ENCODE measurements at regions not wholly inside any gene's neighbourhood (a gene's known extent, or its start where the extent isn't known, plus 50 kb on each side); places are given as distances from the start of the nearest gene placed in this dataset.
"Not testable (repeated sequence)": the region's sequence is repeated elsewhere in the genome, so short reads cannot be mapped to it uniquely, and the experiment has no call there.

DNA sequence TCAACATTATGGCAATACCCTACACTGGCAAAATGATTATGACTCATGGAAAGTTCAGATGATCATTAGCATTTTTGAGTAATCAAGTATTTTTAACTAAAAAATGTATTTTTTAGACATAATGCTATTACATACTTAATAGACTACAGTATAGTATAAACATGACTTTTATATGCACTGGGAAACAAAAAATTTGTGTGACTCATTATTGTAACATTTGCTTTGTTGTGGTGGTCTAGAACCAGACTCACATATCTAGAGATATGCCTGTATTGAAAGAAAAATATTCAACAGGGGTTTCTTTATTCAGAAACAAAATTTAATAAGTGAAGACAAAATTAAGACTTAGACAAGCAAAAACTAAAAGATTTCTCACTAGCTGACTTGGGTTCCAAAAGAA lies 385.3 kb upstream of the RIOK2 start:
- no peak for FAIRE-seq
- DNase-seq (ENCODE audit: insufficient read length) = no peak

DNA sequence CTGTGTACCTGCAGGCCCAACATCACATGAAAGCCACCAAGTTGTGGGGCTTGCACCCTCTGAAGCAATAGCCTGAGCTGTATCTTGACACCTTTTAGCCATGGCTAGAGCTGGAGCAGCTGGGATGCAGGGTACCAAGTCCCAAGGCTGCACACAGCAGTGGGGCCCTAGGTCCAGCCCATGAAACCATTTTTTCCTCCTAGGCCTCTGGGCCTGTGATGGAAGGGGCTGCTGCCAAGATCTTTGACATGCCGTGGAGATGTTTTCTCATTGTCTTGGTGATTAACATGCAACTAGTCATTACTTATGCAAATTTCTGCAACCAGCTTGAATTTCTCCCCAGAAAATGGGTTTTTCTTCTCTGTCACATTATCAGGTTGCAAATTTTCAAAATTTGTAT lies 387.2 kb upstream of the RIOK2 start:
- FAIRE-seq = no peak
- no peak for DNase-seq (ENCODE audit: insufficient read length)
- TF ChIP-seq TAF1 (IDR thresholded peaks at IDR 0.05; ENCODE audit: borderline replicate concordance, low read depth, low read length) (no peak), POLR2A (IDR thresholded peaks at IDR 0.05; ENCODE audit: low read depth, low read length) (no peak), POLR2AphosphoS5 (IDR thresholded peaks at IDR 0.05; ENCODE audit: low read depth, low read length) (no peak)

More for the DNA sequence above, 385.3 kb upstream of the RIOK2 start:
- TF ChIP-seq POLR2A (IDR thresholded peaks at IDR 0.05; ENCODE audit: low read depth, low read length) = no peak
- TF ChIP-seq POLR2AphosphoS5 (IDR thresholded peaks at IDR 0.05; ENCODE audit: low read depth, low read length) = no peak
- no peak for TF ChIP-seq TAF1 (IDR thresholded peaks at IDR 0.05; ENCODE audit: borderline replicate concordance, low read depth, low read length)

DNA sequence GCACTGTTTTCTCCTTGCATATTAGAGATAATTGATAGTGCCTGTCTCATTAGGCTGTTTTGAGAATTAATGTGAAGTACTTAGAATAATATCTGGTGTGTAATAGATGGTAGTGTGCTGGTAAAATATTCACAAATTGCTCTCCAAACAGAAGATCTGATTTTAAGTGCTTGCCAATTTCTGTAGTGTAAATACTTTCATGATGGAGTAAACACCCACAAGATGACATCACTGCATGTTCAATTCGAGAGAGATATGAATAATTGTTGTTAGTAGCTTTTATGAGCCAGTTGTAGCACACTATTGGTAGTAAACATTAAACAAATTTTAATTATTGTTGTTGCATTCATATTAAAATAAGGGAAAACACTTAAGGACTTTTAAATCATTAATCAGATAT lies 392.3 kb upstream of the RIOK2 start:
- DNase-seq (ENCODE audit: insufficient read length) (no peak), FAIRE-seq (no peak)
- no peak for TF ChIP-seq POLR2AphosphoS5 (IDR thresholded peaks at IDR 0.05; ENCODE audit: low read depth, low read length)
- no peak for TF ChIP-seq TAF1 (IDR thresholded peaks at IDR 0.05; ENCODE audit: borderline replicate concordance, low read depth, low read length)
- no peak for TF ChIP-seq POLR2A (IDR thresholded peaks at IDR 0.05; ENCODE audit: low read depth, low read length)

DNA sequence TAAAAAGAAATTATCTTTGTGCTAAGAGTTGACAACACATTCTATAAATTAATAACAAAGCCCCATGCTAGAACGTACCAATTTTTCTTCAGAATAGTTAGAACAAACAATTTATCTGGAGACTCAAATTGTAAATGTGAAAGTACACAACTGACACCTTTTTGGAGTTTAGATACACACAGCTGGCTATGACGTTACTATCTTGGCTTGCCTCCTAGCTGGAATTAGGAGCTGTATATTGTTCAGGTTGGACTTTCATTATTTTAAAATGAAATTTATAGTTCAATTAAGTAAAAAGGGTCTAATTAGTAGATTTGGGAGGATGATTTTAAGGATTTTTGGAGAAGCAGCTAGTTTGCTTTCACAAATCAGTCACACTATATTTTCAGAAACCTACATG lies 393.9 kb upstream of the RIOK2 start:
- no peak for TF ChIP-seq TAF1 (IDR thresholded peaks at IDR 0.05; ENCODE audit: borderline replicate concordance, low read depth, low read length)
- TF ChIP-seq POLR2A (IDR thresholded peaks at IDR 0.05; ENCODE audit: low read depth, low read length) = no peak
- TF ChIP-seq POLR2AphosphoS5 (IDR thresholded peaks at IDR 0.05; ENCODE audit: low read depth, low read length) = no peak
- DNase-seq (ENCODE audit: insufficient read length) (no peak), FAIRE-seq (no peak)

DNA sequence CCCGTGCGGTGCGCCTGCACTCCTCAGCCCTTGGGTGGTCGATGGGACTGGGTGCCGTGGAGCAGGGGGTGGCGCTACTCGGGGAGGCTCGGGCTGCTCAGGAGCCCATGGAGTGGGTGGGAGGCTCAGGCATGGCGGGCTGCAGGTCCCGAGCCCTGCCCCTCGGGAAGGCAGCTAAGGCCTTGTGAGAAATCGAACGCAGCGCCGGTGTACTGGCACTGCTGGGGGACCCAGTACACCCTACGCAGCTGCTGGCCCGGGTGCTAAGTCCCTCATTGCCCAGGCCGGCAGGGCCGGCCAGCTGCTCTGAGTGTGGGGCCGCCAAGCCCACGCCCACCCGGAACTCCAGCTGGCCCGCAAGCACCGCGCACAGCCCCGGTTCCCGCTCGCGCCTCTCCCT lies 396.9 kb upstream of the RIOK2 start:
- DNase-seq (ENCODE audit: insufficient read length); FAIRE-seq: not testable (repeated sequence)

DNA sequence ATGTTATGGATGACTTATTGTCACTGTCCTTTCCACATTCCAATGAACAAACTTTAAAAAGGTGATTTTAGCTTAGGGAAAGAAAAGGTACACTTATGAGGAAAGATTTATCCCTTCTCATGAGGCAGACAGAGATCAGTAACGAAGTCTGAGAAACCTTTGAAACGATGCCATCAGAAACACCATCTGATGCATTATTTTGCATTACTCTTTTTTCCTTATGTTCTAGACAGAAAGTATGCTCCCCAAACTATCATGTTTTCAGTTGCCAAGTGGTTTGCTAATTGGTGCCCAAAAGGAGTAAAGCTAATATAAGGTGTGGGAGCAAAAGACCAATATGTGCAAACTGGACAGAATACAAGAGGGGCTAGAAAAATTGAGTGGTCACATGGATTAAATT lies 397.7 kb upstream of the RIOK2 start:
- DNase-seq (ENCODE audit: insufficient read length) (no peak), FAIRE-seq (no peak)
- TF ChIP-seq TAF1 (IDR thresholded peaks at IDR 0.05; ENCODE audit: borderline replicate concordance, low read depth, low read length) (no peak), POLR2AphosphoS5 (IDR thresholded peaks at IDR 0.05; ENCODE audit: low read depth, low read length) (no peak), POLR2A (IDR thresholded peaks at IDR 0.05; ENCODE audit: low read depth, low read length) (no peak)

DNA sequence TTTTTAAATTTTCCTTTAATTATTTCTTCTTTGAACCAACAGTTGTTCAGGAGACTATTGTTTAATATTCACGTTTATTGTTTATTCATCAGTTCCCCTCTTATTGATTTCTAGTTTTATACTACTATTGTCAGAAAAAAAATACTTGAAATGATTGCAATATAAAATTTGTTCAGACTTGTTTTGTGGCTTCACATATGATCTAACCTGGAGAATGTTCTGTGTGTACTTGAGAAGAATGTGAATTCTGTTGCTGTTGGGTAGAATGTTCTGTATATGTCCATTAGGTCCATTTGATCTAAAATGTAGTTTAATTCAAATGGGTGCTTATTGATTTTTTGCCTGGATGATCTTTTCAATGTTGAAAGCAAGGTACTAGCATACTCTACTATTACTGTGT lies 408.7 kb upstream of the RIOK2 start:
- TF ChIP-seq TAF1 (IDR thresholded peaks at IDR 0.05; ENCODE audit: borderline replicate concordance, low read depth, low read length) = no peak
- no peak for TF ChIP-seq POLR2A (IDR thresholded peaks at IDR 0.05; ENCODE audit: low read depth, low read length)
- no peak for TF ChIP-seq POLR2AphosphoS5 (IDR thresholded peaks at IDR 0.05; ENCODE audit: low read depth, low read length)
- FAIRE-seq (no peak), DNase-seq (ENCODE audit: insufficient read length) (no peak)

DNA sequence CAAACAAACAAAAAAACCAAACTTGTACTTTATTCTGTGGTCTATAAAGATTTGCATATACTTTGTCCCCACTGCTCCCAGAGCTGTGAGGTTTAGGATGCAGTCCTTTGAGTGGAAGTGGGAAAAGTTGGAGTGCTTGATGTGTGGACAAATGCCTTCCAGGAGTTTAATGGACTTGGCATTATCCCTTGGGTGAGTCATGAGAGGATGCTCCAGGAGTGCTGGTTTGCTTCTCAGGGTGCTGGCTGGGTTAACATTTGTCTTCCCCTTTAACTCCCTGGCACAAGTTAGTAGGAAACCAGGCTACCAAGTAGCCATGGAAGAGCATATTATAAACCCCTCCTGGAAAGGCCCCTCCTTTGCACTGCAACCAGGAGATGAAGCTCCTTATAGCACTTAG lies 417.4 kb upstream of the RIOK2 start:
- DNase-seq (ENCODE audit: insufficient read length) (no peak), FAIRE-seq (no peak)
- no peak for TF ChIP-seq TAF1 (IDR thresholded peaks at IDR 0.05; ENCODE audit: borderline replicate concordance, low read depth, low read length)
- TF ChIP-seq POLR2AphosphoS5 (IDR thresholded peaks at IDR 0.05; ENCODE audit: low read depth, low read length) = no peak

DNA sequence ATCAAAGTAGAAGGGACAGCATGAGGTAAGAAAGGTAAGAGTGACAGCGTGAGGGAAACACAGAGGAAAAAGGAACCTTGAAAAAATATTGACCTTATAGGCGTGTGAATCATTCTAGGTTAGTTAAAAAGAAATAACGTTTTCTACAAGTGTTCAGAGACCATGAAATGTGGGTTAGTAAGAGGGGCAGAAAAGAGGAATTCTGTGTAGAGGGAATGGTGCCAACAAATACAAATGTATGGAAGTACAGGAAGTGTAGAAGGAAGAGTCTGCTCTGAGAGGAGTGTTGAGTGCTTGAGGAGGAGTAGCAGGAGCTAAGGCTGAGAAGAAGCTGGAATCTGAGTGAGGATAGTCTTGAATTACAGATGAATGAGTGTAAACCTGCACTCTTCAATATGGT lies 418.6 kb upstream of the RIOK2 start:
- TF ChIP-seq TAF1 (IDR thresholded peaks at IDR 0.05; ENCODE audit: borderline replicate concordance, low read depth, low read length) (no peak), POLR2AphosphoS5 (IDR thresholded peaks at IDR 0.05; ENCODE audit: low read depth, low read length) (no peak), POLR2A (IDR thresholded peaks at IDR 0.05; ENCODE audit: low read depth, low read length) (no peak)
- FAIRE-seq (no peak), DNase-seq (ENCODE audit: insufficient read length) (no peak)

DNA sequence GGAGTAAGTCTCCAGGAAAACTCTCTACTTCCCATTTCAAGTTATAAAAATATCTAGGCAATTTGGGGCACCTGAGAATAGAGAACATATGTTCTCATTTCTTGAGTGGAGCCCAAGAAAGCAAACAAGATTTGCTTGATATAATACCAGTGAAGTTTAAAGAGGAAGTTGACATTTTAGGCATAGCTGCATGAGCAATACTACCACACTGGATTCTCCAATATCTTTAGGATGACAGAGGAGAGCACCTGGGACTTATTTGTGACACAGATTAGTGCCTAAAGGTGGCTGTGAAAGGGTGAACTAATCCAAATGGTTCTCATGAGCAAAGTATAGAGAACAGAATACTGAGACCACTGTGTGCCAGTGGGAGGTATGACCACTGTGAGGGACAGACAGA lies 423.5 kb upstream of the RIOK2 start:
- FAIRE-seq (no peak), DNase-seq (ENCODE audit: insufficient read length) (no peak)
- no peak for TF ChIP-seq POLR2A (IDR thresholded peaks at IDR 0.05; ENCODE audit: low read depth, low read length)
- TF ChIP-seq TAF1 (IDR thresholded peaks at IDR 0.05; ENCODE audit: borderline replicate concordance, low read depth, low read length) = no peak
- TF ChIP-seq POLR2AphosphoS5 (IDR thresholded peaks at IDR 0.05; ENCODE audit: low read depth, low read length) = no peak

DNA sequence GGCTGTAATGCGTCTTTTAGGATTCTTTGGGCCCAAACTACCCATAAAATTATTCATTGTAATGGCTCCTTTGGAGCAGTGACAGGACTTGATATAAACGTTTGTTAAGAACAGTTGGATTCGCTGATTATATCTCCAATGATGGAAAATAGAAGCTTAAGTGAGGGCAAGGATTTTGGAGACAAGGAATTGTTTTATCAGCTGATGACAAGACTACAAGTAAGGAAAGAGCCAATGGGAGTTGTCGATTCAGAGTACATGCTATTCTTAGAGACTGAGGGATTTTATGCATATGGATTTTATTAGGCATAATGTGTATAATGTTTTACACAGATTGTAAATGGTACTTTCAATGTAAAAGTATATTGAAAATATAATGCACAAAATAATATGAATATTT lies 425.5 kb upstream of the RIOK2 start:
- no peak for FAIRE-seq
- no peak for TF ChIP-seq TAF1 (IDR thresholded peaks at IDR 0.05; ENCODE audit: borderline replicate concordance, low read depth, low read length)
- no peak for TF ChIP-seq POLR2AphosphoS5 (IDR thresholded peaks at IDR 0.05; ENCODE audit: low read depth, low read length)
- TF ChIP-seq POLR2A (IDR thresholded peaks at IDR 0.05; ENCODE audit: low read depth, low read length) = no peak

DNA sequence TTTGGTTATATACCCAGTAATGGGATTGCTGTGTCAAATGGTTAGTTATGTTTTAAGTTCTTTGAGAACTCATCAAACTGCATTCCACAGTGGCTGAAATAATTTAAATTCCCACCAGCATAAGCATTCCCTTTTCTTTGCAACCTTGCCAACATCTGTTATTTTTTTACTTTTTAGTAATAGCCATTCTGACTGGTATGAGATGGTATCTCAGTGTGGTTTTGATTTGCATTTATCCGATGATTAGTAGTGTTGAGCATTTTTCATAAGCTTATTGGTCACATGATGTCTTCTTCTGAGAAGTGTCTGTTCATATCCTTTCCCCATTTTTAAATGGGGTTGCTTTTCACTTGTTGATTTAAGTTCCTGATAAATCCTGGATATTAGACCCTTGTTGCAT lies 435.7 kb upstream of the RIOK2 start:
- TF ChIP-seq POLR2AphosphoS5 (IDR thresholded peaks at IDR 0.05; ENCODE audit: low read depth, low read length) (no peak), POLR2A (IDR thresholded peaks at IDR 0.05; ENCODE audit: low read depth, low read length) (no peak), TAF1 (IDR thresholded peaks at IDR 0.05; ENCODE audit: borderline replicate concordance, low read depth, low read length) (no peak)
- FAIRE-seq (no peak), DNase-seq (ENCODE audit: insufficient read length) (no peak)

More for the DNA sequence above, 425.5 kb upstream of the RIOK2 start:
- no peak for DNase-seq (ENCODE audit: insufficient read length)

DNA sequence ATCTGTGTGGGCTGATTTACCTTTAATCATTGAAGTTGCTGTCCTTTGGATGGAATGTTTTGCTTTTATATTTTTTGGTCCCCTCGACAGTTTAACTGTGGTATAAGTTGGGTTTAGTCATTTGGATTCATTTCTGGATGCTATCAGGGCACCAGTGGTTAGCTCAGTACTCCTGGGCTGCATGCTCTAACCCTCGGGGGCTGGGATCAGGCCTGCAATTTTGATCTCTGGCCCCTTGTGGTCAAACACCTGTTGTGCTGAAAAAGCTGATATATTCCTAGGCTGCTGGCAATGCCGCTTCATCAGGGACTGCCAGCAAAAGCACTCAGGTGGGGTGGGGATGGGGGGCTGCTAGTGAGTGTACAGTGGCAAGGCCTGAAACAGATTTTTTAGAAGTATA lies 440.4 kb upstream of the RIOK2 start:
- DNase-seq (ENCODE audit: insufficient read length) (no peak), FAIRE-seq (no peak)
- TF ChIP-seq POLR2A (IDR thresholded peaks at IDR 0.05; ENCODE audit: low read depth, low read length) = no peak
- no peak for TF ChIP-seq POLR2AphosphoS5 (IDR thresholded peaks at IDR 0.05; ENCODE audit: low read depth, low read length)
- no peak for TF ChIP-seq TAF1 (IDR thresholded peaks at IDR 0.05; ENCODE audit: borderline replicate concordance, low read depth, low read length)

Measured in GM12892 (cell line).